ENCODE measurements at regions not wholly inside any gene's neighbourhood (a gene's known extent, or its start where the extent isn't known, plus 50 kb on each side); places are given as distances from the start of the nearest gene placed in this dataset.
"Not testable (repeated sequence)": the region's sequence is repeated elsewhere in the genome, so short reads cannot be mapped to it uniquely, and the experiment has no call there.

DNA sequence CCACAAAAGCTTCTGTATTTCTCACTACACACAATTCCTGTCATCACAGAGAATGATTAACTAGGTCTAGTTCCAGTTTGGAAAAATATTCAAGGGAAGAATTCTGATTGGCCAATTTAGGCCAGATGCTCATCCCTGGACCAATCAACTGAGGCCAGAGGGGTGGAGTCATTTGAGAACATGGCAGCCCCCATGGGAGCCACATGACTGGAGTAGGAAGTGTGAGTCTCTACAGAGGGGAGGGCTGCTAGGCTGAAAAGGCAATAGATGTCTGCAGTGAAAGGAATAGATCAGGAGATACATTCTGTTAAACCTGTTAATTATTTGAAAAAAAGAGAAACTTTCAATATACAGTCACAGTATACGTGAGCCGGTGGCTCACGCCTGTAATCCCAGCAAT is 125.2 kb downstream of the UNC93B1 start:
- not testable (repeated sequence) for DNase-seq (ENCODE audit: insufficient read length, low spot score); FAIRE-seq

DNA sequence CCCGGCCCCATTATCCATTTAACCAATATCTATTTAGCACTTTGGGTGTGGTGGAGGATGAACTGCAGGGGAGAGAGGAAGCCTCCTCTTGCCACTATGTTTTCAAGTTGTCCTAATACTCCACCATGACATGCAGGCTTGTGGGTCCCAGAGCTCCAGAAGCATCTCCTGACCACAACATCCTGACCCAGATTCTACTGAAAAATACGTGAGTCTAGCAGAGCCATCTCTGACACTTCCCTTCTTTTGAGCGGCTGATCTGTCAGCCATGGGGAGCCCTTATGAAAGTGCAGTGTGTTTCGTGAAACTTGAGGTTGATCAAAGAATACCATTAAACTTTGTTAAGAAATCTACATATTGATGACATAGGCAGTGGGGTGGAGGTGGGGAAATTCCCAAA is 126.6 kb downstream of the UNC93B1 start:
- not testable (repeated sequence) for DNase-seq (ENCODE audit: insufficient read length, low spot score); FAIRE-seq

DNA sequence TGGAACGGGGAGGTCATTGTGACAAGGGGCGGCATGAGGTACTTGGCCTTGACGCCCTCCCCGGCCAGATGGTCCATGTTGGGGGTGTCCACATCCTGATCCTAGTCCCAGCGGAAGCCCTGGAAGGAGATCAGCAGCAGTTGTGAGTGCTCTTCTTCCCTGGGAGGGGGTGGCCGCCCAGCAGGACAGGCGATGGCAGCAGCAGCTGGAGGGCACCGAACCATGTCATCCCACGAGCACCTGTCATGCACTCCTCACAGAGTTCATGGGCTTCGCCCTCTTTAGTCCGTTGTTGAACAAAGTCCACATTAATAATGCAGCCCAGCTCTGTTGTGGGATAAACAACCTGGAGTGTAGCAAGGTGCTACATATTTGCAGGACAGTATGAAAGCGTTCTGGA is 130.7 kb downstream of the UNC93B1 start:
- DNase-seq (ENCODE audit: insufficient read length, low spot score); FAIRE-seq: not testable (repeated sequence)

DNA sequence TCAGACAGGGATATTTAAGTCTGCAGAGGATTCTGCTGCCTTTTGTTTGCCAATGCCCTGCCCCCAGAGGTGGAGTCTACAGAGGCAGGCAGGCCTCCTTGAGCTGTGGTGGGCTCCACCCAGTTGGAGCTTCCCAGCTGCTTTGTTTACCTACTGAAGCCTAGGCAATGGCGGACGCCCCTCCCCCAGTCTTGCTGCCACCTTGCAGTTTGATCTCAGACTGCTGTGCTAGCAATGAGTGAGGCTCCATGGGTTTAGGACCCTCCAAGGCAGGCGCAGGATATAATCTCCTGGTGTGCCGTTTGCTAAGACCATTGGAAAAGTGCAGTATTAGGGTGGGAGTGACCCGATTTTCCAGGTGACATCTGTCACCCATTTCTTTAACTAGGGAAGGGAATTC is 132.7 kb downstream of the UNC93B1 start:
- FAIRE-seq; DNase-seq (ENCODE audit: insufficient read length, low spot score): not testable (repeated sequence)

DNA sequence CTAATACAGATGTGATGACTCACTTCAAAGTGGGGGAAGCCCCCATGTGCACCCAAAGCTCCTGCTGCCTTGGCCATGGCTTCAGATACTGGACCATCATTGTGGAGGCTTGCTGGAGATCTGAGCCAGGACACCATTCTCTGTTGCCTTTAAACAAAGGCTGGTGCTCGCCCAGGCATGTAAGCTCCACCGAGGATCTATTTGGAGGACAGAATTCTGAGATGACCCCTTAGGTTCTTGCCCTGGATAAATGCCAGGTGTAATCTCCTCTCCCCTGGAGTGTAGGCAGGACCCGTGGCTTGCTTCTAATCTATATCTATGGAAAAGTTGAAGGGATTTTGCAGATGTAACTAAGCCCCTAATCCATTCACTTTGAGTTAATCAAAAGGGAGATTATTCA is 141.0 kb downstream of the UNC93B1 start:
- FAIRE-seq; DNase-seq (ENCODE audit: insufficient read length, low spot score): not testable (repeated sequence)

DNA sequence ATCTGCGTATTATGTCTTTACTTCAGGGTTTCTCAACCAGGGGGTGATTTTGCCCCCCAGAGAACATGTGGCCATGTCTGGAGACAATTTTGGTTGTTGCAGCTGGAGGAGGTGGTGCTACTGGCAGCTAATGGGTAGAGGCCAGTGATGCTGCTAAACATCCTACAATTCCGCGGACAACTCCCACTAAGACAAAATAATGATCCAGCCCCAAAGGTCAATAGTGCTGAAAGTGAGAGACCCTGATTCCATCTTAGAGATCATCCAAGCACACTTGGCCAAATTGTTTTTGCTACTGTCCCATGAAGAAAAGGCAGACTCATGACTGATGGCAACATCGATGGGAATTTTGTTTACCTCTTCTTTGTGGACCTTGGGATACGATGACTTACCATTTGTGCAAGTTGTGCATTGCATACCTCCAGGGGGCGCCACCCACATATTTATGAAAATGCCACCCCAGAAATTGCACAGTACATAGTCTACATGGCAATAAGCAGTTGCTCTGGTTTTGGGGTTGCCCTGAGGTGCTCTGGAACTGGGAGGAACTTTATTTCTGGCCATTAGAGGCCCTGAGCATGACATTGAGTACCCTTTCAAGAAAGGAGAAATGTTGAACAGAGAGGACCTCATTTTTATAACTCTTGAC is 144.3 kb downstream of the UNC93B1 start:
- FAIRE-seq; DNase-seq (ENCODE audit: insufficient read length, low spot score): not testable (repeated sequence)

DNA sequence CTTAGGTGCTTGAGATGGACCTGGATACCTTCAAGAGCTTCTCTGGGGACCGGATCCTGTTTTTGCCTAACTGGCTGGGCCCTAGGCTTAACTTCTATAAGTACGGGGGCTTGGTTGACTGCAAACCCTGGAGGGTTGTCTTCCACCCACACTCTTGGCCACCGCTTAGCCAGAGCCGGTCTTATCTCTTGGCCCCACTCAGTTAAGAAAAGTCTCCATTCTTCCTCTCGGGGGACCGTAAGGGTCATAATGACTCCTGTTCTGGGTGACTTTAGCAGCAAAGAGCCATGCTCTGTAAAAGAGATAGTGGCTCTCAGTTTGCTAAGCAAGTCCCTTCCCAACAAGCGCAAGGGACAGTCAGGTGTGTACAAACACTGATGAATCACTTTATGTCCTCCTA is 153.2 kb downstream of the UNC93B1 start:
- DNase-seq (ENCODE audit: insufficient read length, low spot score) = not testable (repeated sequence)

DNA sequence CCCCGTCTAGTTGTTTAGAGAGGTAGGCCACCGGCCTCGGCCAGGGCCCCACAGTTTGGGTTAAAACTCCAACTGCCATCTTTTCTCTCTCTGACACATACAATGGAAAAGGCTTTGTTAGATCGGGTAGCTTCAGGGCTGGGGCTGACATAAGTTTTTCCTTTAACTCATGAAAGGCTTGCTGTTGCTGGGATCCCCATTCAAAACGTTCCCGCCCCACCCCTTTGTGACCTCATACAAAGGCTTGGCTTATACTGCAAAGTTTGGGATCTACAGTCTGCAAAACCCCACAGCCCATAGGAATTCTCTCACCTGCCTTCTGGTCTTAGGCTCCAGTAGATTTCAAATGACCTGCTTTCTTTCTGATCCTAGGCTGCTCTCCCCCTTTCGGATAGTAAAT is 154.1 kb downstream of the UNC93B1 start:
- not testable (repeated sequence) for FAIRE-seq; DNase-seq (ENCODE audit: insufficient read length, low spot score)

More for the DNA sequence above, 153.2 kb downstream of the UNC93B1 start:
- not testable (repeated sequence) for FAIRE-seq

DNA sequence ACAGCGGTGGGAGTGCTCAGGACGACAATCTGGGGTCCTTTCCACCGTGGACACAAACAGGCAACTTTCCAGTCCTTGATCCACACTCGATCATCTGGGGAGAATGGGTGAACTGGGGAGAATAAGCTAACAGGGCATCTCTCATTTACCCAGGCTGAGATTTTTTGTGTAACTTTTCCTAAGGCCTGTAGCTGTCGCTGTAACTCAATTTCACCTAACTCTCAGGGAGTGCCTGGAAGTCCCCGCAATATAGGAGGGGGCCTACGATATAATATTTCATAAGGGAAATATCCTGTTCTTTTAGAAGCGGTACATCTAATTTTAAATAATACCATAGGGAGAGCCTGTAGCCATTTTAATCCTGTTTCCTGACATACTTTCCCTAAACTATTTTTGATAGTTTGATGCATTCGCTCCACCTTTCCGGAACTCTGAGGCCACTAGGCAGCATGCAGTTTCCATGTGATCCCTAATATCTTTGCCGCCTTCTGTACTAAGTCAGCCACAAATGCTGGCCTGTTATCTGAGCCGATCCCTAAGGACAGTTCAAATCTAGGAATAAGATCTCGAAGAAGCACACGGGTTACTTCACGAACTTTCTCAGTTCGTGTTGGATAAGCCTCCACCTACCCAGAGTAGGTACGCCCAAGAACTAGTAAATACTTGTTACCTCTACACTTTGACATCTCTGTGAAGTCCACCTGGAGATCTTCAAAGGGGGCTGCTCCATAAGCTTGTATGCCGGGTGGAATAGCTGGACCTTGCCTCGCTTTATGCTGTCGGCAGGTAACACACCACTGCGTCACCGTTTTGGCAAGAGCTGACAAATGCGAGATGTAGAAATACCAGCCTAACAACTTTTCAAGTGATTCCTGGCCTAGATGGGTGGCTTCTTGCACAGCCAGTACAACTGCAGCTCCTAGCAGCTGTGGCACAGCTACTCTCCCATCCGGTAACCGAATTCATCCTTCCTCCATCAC is 155.7 kb downstream of the UNC93B1 start:
- not testable (repeated sequence) for FAIRE-seq; DNase-seq (ENCODE audit: insufficient read length, low spot score)

DNA sequence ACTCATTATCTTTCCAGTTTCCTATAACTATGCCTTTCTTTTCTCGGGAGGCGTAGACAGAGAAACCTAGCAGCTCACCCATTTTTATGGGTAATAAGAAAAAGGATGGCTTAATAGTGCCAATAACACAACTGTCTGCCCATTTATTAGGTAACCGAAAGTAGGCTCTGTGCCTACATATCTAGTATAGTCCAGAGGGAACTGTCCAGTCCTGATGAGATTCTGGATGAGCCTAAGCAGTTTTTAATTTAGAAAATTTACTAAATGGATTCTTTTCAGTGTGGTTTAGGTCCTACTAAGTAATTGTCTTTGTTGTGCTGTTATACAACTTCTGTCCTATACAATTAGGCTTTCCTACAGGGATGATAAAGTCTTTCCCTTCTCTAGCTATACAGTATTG is 157.6 kb downstream of the UNC93B1 start:
- not testable (repeated sequence) for DNase-seq (ENCODE audit: insufficient read length, low spot score); FAIRE-seq

DNA sequence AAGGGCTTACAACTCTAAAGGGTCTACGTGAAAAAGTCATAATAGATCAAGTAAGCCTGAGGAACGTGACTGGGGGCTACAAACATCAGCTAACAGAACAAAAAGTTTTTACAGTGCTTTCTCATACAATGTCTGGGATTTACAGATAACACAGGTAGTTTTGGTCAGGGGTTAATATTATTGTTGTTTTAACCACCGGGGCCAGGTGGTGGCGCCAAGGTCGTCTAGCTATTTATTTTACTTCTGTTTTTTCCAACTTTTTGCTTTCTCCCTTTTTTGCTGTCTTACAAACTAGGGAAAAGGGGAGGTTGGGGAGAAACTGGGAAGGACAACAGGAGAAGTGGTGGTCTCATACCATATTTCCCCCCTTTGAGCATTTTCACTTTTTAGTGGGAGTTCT is 158.6 kb downstream of the UNC93B1 start:
- not testable (repeated sequence) for DNase-seq (ENCODE audit: insufficient read length, low spot score); FAIRE-seq

DNA sequence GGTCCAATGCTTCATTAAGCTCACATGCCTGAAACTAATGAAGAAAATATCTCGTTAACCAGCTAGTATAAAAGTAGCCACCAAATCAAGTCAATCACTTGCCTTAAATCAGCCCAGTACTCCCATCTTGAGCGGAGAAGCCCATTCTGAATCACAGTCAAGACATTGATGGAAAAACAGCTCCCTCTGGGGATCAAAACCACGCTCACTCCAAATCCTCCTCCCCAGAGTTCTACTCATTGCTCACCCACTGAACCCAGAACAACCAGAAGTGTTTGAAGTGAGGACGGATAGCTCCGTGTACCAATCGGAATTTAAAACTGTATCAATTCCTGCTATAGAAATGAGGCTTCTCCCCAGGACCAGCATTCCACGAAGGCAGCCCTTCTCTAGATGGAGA is 163.3 kb downstream of the UNC93B1 start:
- not testable (repeated sequence) for FAIRE-seq; DNase-seq (ENCODE audit: insufficient read length, low spot score)

DNA sequence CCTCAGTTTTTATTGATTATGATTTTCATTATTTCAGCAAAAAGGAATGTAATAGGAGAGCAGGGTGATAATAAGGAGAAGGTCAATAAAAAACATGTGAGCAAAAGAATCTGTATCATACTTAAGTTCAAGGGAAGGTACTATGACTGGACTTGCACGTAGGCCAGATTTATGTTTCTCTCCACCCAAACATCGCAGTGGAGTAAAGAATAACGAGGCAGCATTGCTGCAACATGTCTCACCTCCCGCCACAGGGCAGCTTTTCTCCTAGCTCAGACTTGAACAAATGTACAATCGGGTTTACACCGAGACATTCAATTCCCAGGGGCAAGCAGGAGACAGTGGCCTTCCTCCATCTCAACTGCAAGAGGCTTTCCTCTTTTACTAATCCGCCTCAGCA is 155.7 kb upstream of the ALDH3B2 start:
- not testable (repeated sequence) for FAIRE-seq; DNase-seq (ENCODE audit: insufficient read length, low spot score)

DNA sequence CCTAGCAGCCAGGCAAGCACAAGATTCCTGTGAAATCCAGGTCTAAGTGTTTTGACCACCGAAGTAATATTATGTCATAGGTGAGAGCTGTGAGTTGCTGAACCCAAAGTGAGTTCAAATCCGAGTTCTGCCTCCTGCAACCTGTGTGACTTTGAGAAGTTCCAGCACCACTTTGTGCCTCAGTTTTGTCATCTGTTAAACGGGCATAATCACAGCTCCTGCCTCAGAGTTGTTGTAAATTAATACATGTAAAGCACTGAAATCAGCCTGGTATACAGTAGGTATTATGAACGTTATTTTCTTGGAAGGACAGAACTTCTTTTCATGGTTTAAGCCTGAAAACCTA is 152.5 kb upstream of the ALDH3B2 start:
- DNase-seq (ENCODE audit: insufficient read length, low spot score); FAIRE-seq: not testable (repeated sequence)

DNA sequence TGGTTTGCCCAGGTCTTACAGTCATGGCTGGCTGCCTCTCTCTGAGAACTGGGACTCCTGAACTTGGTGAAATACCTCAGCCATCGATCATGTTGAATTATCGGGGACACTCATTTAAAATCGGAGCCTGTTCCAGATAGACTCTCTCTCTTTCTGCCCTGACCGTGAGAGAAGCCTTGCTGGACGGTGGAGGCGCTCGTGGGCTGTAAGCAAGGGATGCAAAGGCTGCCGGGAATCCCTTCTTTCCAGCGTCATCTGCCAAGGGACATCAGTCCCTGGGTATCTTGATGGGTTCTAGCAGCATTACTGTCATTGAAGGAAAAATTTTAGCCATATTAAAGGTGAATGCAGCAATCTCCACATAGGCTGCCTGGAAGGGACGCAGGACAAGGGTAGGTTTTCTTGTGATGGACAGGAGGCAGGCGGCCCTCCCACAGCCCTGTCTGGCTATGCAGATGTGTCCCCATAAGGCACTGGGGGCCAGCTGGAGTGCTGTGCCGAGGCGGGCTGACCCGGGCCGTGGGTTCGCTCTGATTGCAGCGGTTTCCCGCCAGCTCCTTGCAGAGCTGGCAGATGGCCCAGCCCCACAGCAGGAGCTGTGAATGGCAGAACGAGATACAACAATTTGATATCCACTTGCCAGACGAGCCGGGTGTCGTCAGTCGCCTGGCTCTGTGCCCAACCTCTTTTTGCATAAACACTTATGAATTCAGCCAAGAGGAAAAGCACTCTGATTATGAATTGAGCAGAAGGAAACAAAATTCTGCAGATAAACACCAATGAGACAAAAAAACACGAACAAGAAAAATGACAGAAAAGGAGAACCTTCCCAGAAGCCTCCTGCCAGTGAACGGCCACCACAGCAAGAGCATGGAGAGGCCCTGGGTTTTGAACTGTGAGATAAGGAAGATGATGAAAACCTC is 151.9 kb upstream of the ALDH3B2 start:
- not testable (repeated sequence) for FAIRE-seq; DNase-seq (ENCODE audit: insufficient read length, low spot score)

DNA sequence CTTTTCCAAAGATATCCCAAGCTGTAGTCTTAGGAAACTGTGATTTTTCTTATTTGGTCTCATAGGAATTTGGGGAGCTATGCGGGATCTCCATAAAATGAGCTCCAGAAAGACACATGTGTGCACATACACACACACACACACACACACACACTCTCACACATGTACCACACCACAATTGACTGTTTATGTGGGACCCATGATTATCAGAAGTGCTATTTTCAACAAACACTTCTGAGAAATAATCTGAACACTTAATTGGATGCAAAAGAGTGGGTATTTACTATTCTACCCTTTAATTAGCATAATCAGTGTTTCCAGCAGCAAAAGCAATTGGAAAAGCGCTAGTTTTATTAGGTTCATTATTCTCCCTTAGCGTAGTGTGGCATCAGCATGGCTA is 150.4 kb upstream of the ALDH3B2 start:
- FAIRE-seq; DNase-seq (ENCODE audit: insufficient read length, low spot score): not testable (repeated sequence)

DNA sequence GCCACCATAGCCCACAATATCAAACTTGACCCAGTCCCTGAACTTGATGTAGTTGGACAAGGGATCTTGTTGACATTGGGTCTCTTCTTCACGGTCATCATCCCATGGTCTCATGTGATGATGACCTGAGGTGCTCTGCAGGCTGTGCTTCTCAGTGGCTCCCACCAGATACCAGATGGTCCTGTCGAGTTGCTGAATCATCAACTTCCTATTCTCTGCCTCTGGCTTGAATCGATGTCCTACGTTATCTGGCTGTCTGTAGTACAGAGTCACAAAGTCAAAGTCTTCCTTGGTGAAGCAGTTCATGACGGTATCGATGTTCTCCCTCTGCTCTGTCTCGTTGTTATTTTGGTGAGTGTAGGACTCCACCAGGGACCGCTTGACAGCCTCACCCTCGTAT is 145.7 kb upstream of the ALDH3B2 start:
- FAIRE-seq = no peak
- DNase-seq (ENCODE audit: insufficient read length, low spot score) = no peak

DNA sequence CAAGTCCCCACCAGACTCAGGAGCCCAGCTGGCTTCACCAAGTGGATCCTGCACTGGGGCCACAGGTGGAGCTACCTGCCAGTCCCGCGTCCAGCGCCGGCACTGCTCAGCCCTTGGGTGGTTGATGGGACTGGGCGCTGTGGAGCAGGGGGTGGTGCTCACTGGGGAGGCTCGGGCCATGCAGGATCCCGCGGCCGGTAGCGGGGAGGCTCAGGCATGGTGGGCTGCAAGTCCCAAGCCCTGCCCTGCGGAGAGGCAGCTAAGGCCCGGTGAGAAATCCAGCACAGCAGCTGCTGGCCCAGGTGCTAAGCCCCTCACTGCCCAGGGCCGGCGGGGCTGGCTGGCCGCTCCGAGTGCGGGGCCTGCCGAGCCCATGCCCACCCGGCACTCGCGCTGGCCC is 143.1 kb upstream of the ALDH3B2 start:
- FAIRE-seq; DNase-seq (ENCODE audit: insufficient read length, low spot score): not testable (repeated sequence)

DNA sequence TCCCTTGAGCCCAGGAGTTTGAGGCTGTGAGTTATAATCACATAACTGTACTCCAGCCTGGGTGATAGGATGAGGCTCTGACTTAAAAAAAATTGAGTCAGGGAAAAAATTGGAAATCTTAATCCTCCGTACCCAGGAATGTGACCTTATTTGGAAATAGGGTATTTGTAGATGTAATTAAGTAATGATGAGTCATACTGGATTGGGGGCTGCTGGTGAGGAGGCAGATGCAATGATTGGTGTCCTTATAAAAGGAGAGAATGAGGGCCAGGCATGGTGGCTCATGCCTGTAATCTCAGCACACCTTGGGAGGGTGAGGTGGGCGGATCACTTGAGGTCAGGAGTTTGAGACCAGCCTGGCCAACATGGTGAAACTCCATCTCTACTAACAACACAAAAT is 134.9 kb upstream of the ALDH3B2 start:
- DNase-seq (ENCODE audit: insufficient read length, low spot score); FAIRE-seq: not testable (repeated sequence)

DNA sequence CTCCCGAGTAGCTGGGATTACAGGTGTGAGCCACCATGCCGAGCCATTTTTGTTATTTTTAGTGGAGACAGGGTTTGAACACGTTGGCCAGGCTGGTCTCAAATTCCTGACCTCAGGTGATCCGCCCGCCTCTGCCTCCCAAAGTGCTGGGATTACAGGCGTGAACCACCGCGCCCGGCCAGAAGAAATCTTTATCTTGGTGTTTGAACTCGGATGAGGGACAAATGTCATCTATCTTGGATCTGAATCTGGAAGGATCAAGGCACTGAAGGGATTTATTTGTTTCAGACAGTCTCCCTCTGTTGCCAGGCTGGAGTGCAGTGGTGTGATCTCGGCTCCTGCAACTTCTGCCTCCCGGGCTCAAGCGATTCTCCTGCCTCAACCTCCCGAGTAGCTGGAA is 133.5 kb upstream of the ALDH3B2 start:
- DNase-seq (ENCODE audit: insufficient read length, low spot score); FAIRE-seq: not testable (repeated sequence)

All from HTR-8/SVneo (cell line).